ENCODE measurements at regions not wholly inside any gene's neighbourhood (a gene's known extent, or its start where the extent isn't known, plus 50 kb on each side); places are given as distances from the start of the nearest gene placed in this dataset.

DNA sequence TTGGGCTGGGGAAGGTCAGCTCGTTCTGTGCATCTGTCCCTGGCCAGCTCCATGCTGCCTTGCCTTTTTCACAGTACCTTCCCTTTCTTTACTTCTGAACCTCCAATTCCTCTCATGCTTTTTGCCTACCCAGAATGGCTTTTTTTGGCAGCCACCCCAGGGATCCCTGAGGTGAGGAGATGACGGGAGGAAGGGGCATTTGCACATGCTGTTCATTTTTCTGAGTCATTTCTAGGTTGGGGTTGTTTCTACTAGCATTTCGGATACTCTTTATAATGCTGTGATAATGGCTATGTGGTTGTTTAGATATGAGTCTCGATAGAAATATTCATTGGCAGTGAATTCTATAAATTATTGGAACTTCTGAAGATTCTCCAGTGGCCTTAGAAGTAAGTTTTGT lies 415.1 kb upstream of the FZD8 start:
- no peak for TF ChIP-seq MAX (IDR thresholded peaks at IDR 0.05)
- TF ChIP-seq ZBTB7A (IDR thresholded peaks at IDR 0.05; ENCODE audit: low read depth) = no peak
- TF ChIP-seq NFIC (IDR thresholded peaks at IDR 0.05) = no peak
- no peak for TF ChIP-seq TAF1 (IDR thresholded peaks at IDR 0.05; ENCODE audit: low read depth)
- TF ChIP-seq EP300 (IDR thresholded peaks at IDR 0.05; ENCODE audit: borderline replicate concordance) = no peak
- no peak for TF ChIP-seq CEBPB (IDR thresholded peaks at IDR 0.05)
- TF ChIP-seq TCF12 (IDR thresholded peaks at IDR 0.05; ENCODE audit: low read depth) = no peak
